G401 (cell line): ENCODE measurements at regions not wholly inside any gene's neighbourhood (a gene's known extent, or its start where the extent isn't known, plus 50 kb on each side); places are given as distances from the start of the nearest gene placed in this dataset.
A peak's percentile ranks its signal among the peaks of the same experiment; 100 is the strongest.
"Not testable (repeated sequence)": the region's sequence is repeated elsewhere in the genome, so short reads cannot be mapped to it uniquely, and the experiment has no call there.

Experiments
- DNase-seq: peaks from one replicate; pipeline ENCODE4 v3.0.0-alpha.2; 2015; ENCODE audit warnings: low spot score
- in situ Hi-C: cut with HindIII; loops from 2 replicates; pipeline ENCODE4 v1.10.0; 2016; ENCODE audit warnings: low sequenced_read_pairs, mixed read lengths

DNA sequence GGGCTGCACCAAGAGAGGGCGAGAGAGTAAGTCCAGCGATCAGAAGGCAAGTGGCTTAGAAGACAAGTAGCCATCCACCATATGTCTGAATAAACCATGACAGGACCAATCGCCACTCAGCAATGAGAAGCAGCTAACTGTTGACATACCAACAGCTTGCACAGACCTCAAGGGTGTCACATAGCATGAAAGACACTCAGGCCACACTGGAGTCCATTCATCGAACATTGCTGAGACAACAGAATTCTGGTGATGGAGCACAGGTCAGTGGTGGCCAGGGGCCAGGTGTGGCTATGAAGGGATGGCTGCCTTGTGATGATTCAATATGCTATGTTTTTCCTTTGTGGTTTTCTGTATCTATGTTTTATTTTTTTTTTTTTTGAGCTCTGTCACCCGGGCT is 236.2 kb upstream of the FRG2C start:
- DNase-seq, in situ Hi-C loops: not testable (repeated sequence)

DNA sequence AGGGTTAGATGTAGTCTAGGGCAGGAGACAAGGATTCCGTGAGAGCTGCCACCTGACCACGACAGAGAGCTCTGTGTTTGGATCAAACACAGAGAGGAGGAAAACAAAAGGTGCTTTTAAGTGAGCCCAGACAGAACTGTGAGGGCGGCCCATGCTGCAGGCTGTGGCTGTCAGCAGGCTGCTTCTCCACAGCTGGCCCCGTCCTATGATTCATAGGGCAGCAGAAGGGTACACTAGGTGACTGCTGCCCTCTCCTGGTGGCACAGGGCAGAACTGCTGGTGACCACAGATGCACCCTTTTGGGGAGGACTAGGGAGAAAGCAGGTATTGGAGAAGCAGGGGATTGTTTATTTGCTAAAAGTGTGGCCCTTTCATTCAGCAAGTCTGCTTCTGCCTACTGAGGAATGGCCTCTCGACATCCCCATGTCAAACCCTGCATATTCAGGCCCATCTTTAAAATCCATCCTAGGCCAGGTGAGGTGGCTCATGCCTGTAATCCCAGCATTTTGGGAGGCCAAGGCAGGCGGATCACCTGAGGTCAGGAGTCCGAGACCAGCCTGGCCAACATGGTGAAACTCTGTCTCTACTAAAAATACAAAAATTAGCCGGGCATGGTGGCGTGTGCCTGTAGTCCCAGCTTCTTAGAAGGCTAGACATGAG is 234.4 kb upstream of the FRG2C start:
- peak; percentile 51 for DNase-seq
- in situ Hi-C loops: not testable (repeated sequence)

DNA sequence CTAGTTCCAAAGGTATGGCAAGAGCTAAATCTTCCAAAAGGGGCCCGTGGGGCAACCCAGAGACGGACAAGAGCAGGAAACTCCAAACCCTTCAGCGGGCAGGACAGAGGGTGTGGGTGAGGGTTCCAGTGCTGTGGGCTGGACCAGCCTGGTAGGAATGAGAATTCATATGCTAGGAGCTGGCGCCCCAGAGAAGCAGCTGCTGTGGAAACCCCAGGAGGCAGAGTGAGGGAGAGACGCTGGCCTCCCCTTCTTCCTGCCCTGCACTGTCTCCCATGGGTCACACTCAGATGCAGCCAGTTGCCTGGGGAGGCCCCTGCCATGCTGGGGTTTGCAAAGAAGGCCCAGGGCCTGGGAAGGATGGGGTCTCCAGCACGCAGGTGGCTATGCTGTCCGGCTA is 233.7 kb upstream of the FRG2C start:
- in situ Hi-C loops, DNase-seq: not testable (repeated sequence)

DNA sequence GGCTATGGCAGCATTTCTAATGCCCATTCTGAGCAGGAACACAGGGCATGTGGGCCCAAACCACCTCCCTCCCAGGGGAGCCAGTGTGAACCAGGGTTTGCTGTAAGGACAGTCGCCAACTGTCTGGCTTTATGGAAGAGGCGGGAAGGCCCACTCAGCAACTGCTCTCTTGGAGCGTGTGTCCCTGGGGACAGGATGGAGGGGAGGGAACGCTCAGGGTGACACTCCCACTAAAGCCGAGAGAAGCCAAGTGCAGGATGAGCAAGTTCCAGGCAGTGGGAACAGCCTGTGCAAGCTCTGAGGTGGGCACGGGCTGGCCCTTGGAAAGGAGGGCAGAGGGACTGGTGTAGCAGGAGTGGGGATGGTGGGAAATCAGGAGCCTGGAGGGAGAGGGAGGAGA is 233.0 kb upstream of the FRG2C start:
- in situ Hi-C loops, DNase-seq: not testable (repeated sequence)

DNA sequence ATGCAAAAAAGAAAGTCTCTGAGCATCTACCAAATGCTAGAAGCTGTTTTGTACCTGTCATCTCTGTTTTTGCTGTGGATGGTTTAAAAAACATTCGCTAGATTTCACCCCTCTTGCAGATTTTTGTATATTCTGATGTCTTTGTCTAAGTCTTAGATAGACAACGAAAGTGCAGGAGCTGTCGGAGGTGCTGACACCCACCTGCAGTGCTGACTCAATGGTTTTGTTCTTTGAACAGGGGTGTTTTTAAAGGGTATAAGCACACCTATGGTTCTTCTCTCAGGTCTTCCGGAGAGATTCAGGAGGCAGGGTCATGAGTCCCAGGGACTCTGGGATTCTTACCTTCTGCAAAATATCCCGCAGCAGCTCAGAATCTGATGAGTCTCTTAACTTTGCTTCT is 231.7 kb upstream of the FRG2C start:
- DNase-seq, in situ Hi-C loops: not testable (repeated sequence)

DNA sequence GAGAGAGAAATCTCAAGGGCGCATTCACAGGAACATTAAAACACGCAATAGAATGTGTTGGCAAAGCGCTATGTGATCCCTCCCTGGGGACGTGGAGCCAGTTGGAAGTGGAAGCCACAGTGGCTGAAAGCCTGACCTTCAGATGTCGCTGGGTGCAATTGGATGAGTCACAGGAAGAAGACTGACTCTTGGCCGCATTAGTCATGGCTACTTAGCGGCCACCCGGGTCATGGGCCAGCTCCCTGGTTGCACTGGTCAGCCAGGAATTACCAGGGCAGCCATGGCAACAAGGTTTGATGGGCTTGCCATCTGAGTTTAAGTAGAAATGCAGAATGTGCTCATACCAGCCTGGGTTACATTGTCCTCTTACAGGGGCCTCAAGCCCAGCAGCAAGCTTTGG is 231.2 kb upstream of the FRG2C start:
- in situ Hi-C loops: not testable (repeated sequence)
- peak; percentile 15 for DNase-seq

DNA sequence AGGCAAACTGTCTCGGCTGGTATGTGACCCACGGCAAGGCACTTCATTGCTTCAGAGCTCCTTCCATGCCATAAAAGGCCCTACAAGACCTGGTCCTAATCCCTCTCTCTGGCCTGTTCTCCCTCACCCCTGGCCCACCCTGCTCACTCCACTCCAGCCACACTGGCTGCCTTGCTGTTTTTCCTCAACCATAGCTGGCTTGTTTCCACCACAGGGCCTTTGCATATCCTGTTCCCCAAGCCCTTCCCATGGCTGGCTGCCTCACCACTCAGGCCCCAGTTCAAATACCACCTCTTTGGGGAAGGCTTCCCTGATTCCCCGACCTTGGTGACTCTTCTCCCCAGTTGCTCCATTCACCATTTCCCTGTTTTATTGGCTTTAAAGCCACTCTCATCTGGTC is 230.8 kb upstream of the FRG2C start:
- DNase-seq, in situ Hi-C loops: not testable (repeated sequence)

DNA sequence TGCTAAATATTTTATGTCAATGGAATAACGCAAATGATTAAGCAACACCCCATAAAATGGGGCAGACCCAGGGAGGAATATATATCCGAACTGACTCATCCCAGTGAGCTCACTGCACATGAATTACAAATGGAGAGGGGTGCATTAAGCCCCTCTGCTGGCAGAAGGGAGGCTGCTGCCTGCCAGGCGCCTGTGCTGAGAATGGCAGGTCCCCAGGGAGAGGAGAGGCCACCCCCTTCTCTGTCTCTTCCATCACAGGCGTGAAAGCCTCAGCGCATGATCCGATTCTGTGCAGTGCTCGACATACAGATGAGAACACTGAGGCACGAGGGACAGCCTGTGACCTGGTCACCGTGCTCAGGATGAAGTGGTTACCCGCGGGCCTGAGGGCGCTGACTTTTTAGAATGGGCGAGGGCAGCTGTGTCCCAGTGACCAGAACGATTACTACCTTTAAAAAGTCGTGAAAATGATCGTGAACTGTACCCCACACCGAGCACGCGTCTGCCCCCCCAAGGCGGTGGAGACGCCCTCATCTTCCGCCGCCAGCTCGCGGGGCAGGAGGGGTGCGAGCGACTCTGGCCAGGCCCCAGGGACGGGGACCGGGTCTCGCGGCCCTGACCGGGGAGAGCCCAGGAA is 229.7 kb upstream of the FRG2C start:
- DNase-seq: peak; percentile 8
- in situ Hi-C loops: not testable (repeated sequence)

DNA sequence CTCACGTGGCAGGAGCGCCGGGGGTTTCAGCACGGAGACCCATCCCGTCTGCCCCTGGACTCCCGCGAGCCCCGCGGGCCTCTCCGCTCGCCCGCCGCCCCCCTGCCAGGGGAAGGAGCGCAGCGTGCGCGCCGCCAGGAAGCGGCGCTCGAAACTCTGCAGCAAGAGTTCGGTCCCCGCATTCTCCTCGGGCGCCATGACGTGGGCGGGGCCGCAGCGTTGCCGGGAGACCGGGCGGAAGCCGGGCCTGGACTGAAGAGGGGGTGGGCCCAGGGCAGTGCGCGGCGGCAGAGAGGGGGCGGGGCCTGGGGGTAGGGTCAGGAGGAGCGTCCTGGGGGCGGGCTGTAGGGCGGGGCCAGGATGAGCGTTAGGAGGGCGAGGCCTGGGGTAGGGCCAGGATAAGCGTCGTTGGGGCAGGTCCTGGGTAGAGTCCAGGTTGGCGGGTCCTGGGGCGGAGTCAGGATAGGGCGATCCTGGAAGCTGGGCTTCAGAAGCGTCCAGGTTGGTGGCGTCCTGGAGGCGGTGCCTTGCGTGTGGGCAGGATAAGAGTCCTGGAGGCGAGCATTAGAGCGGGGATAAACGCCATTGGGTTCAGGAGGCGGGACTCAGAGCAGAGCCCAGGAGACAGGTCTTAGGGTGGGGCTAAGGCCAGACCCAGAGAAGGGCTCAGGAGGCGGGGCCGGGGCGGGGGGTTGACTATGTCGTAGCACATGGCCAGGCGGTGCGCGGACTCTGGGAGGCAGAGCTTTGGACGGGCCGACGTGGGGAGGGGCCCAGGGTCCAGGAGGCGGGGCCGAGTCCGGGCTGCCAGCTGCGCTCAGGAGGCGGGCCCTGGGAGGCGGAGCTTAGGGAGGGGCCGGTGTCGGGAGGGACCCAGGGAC is 229.0 kb upstream of the FRG2C start:
- in situ Hi-C loops: not testable (repeated sequence)
- DNase-seq: peak; percentile 98

DNA sequence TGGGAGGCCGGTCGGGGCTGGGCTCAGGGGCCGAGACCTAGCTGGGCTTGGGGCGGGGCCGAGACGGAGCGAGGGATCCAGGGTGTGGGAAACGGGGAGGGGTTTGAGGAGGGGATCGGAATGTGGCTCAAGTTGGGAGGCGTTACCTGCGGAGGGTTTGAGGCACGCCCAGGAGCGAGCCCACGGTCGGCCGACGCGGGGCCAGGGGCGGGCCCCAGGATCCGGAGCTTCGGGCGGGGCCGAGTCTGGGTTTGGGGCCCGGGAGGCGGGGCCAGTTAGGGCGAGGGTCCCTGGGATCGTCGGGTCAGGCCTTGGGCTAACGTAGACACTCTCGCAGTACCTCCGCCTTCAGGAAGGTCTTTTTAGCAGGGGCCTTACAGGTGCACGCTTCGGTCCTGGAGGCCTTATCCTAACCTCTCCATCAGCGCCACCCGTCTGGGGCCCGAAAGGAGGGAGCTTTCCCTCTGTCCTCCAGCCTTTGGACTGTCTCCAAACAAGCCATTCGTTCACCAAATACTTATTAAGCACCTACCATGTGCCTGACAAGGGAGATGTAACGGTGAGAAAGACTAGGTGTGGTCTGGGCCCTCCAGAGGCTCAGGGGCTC is 228.2 kb upstream of the FRG2C start:
- peak; percentile 44 for DNase-seq
- in situ Hi-C loops: not testable (repeated sequence)

DNA sequence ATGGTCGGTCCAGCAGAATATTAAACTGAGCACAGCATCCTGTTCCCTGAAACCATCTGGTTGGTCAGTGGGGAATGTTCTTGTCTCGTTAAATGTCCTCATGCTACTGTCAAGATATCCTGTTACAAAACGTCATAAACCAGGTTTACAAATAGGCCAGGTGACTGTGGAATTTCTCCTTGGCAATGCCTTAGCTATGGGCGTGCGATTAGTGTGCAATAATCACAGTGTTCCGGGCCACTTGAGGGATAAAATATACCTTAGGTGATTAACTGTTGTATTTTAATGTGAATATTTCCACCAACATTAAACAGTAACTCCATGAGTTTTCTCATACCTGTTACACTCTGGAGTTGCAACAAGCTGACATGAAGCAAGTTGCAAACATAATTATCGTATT is 223.1 kb upstream of the FRG2C start:
- in situ Hi-C loops: not testable (repeated sequence)

DNA sequence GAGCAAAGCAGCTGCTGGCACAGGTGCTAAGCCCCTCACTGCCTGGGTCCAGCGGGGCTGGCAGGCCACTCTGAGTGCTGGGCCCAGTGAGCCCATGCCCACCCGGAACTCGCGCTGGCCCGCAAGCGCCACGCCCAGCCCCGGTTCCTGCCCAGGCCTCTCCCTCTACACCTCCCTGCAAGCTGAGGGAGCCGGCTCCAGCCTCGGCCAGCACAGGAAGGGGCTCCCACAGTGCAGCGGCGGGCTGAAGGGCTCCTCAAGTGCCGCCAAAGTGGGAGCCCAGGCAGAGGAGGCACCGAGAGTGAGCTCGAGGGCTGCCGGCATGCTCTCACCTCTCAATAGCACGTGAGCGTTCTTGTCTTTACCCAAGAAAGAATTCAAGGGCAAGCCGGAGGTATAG is 219.5 kb upstream of the FRG2C start:
- DNase-seq, in situ Hi-C loops: not testable (repeated sequence)

More for the DNA sequence above, 223.1 kb upstream of the FRG2C start:
- DNase-seq: not testable (repeated sequence)

DNA sequence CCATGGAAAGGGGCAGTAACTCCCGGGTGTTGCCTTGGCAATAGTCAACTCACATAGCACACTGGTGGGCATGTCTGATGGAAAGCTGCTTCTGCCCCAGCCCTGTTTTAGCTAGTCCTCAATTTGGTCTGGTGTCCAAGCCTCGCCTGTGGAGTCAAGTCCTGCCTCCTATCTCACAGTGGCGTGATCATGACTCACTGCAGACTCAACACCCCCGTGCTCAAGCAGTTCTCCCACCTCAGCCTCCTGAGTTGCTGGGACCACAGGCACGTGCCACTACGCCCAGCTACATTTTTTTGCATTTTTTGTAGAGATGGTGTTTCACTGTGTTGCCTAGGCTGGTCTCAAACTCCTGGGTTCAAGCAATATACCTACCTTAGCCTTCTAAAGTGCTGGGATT is 218.9 kb upstream of the FRG2C start:
- DNase-seq, in situ Hi-C loops: not testable (repeated sequence)

DNA sequence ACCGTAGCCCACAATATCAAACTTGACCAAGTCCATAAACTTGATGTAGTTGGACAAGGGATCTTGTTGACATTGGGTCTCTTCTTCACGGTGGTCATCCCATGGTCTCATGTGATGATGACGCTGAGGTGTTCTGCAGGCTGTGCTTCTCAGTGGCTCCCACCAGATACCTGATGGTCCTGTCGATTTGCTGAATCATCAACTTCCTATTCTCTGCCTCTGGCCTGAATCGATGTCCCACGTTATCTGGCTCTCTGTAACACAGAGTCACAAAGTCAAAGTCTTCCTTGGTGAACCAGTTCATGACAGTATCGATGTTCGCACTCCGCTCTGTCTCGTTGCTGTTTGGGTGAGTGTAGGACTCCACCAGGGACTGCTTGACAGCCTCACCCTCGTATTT is 217.2 kb upstream of the FRG2C start:
- DNase-seq, in situ Hi-C loops: not testable (repeated sequence)

DNA sequence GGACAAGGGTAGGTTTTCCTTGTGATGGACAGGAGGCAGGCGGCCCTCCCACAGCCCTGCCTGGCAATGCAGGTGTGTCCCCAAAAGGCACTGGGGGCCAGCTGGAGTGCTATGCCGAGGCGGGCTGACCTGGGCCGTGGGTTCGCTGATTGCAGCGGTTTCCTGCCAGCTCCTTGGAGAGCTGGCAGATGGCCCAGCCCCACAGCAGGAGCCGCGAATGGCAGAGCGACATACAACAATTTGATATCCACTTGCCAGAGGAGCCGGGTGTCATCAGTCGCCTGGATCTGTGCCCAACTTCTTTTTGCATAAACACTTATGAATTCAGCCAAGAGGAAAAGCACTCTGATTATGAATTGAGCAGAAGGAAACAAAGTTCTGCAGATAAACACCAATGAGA is 210.8 kb upstream of the FRG2C start:
- in situ Hi-C loops: not testable (repeated sequence)
- peak; percentile 63 for DNase-seq

DNA sequence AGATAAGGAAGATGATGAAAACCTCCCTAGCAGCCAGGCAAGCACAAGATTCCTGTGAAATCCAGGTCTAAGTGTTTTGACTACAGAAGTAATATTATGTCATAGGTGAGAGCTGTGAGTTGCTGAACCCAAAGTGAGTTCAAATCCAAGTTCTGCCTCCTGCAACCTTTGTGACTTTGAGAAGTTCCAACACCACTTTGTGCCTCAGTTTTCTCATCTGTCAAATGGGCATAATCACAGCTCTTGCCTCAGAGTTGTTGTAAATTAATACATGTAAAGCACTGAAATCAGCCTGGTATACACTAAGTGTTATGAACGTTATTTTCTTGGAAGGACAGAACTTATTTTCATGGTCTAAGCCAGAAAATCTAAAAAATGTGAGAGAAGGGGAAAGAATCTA is 210.3 kb upstream of the FRG2C start:
- in situ Hi-C loops: not testable (repeated sequence)

DNA sequence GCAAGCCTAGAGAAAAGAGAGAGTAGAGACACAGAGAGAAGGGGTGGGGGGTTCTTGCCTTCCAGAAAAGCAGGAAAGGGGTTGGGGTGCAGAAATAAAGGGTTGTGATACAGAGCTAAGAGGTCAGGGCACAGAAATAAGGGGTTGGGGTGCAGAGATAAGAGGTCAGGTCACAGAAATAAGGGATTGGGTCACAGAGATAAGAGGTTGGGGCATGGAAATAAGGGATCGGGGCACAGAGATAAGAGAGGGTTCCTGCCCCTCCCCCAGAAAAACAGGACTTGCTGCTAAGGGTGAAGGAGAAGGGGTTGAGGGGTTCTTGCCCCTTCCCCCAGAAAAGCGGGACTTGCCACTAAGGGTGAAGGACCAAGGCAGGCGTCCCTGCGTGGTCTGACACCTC is 189.6 kb upstream of the FRG2C start:
- in situ Hi-C loops, DNase-seq: not testable (repeated sequence)

More for the DNA sequence above, 210.3 kb upstream of the FRG2C start:
- not testable (repeated sequence) for DNase-seq

DNA sequence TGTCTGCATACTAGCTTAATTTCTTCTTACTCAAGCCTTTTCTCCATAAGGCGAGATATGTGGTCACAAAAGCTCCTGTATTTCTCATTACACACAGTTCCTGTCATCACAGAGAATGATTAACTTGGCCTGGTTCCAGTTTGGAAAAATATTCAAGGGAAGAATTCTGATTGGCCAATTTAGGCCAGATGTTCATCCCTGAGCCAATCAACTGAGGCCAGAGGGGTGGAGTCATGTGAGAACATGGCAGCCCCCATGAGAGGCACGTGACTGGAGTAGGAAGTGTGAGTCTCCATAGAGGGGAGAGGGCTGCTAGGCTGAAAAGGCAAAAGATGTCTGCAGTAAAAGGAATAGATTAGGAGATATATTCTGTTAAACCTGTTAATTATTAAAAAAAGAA is 167.5 kb upstream of the FRG2C start:
- in situ Hi-C loops, DNase-seq: not testable (repeated sequence)

DNA sequence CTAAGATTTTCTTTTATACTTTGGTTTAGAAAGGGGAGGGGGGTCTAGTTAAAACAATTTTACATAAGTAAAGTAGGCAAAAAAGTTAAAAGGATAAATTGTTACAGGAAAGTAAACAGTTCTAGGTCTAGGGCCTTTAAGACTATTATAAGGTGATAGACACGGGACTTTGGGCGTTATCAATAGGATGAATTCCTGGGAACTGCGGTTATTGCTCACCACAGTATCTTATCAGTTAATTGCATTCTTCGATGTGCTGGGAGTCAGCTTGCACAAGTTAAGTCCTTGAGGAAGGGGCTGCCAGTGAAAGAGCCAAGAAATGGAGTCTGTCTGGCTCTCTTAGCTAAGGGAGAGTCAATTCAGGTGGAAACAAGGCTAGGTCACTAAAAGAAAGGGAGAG is 163.8 kb upstream of the FRG2C start:
- in situ Hi-C loops: not testable (repeated sequence)

More for the DNA sequence above, 163.8 kb upstream of the FRG2C start:
- not testable (repeated sequence) for DNase-seq
